IMR-90 (cell line): ENCODE measurements at regions not wholly inside any gene's neighbourhood (a gene's known extent, or its start where the extent isn't known, plus 50 kb on each side); places are given as distances from the start of the nearest gene placed in this dataset.

Experiments
- ATAC-seq: fragments of 200-7000 bp; cut with Tn5 transposase; 2 replicates; pipeline ENCODE4 v1.9.1; 2020; ENCODE audit warnings: low read depth, mild to moderate bottlenecking, moderate library complexity
- BruUV-seq: library from RNA; stranded (reverse); fragments of 400-500 nt; replicated peaks from 2 replicates; lab custom pipeline; 2021; lab: Mats Ljungman, UMichigan
- CTCF ChIA-PET: fragments of 300-600 bp; formaldehyde crosslinking; extraction: SDS; loops from one replicate; lab custom pipeline; 2021; ENCODE audit warnings: antibody characterized with exemption; lab: Yijun Ruan, JAX
- POLR2A ChIA-PET: fragments of 300-600 bp; sonication (Branson Sonifier 250); formaldehyde crosslinking; loops from one replicate; lab custom pipeline; 2022; ENCODE audit warnings: antibody characterized with exemption; ENCODE audit not compliant: unreplicated experiment; lab: Charles Lee
- DNase-seq: peaks from one replicate; pipeline ENCODE4 v3.0.0; 2013
- H2AFZ ChIP-seq: replicated peaks from 2 replicates; pipeline ENCODE3; 2013; ENCODE audit warnings: low read length, mild to moderate bottlenecking; ENCODE audit not compliant: poor library complexity
- H2AK5ac ChIP-seq: 2 replicates; pipeline ENCODE4 v1.6.1; 2013; ENCODE audit warnings: low read depth, low read length, inconsistent platforms
- H2AK9ac ChIP-seq: replicated peaks from 2 replicates; pipeline ENCODE3; 2013; ENCODE audit warnings: mild to moderate bottlenecking, low read depth, low read length, moderate library complexity; ENCODE audit not compliant: poor library complexity
- H2BK120ac ChIP-seq: 2 replicates; pipeline ENCODE4 v1.6.1; 2013; ENCODE audit warnings: low read depth, low read length, inconsistent platforms
- H2BK15ac ChIP-seq: 3 replicates; pipeline ENCODE4 v1.6.1; 2013; ENCODE audit warnings: low read depth, low read length, inconsistent platforms
- H2BK20ac ChIP-seq: 2 replicates; pipeline ENCODE4 v1.6.1; 2013; ENCODE audit warnings: low read depth, mild to moderate bottlenecking, inconsistent platforms, low read length, moderate library complexity
- H2BK5ac ChIP-seq: 2 replicates; pipeline ENCODE4 v1.6.1; 2013; ENCODE audit warnings: mild to moderate bottlenecking, low read depth, low read length, inconsistent platforms; ENCODE audit not compliant: poor library complexity, severe bottlenecking
- H3K14ac ChIP-seq: replicated peaks from 2 replicates; pipeline ENCODE4 v1.6.1; 2013; ENCODE audit warnings: low read depth, low read length, inconsistent platforms
- H3K18ac ChIP-seq: 2 replicates; pipeline ENCODE4 v1.6.1; 2013; ENCODE audit warnings: low read depth, low read length, control low read depth
- H3K23ac ChIP-seq: 2 replicates; pipeline ENCODE4 v1.6.1; 2013; ENCODE audit warnings: low read depth, low read length, inconsistent platforms
- H3K27ac ChIP-seq: 2 replicates; pipeline ENCODE4 v1.5.1; 2013; ENCODE audit warnings: mild to moderate bottlenecking, control low read depth, low read length; ENCODE audit not compliant: insufficient read depth
- H3K27me3 ChIP-seq: 2 replicates; pipeline ENCODE4 v1.6.1; 2013; ENCODE audit warnings: low read length; ENCODE audit not compliant: control insufficient read depth, insufficient read depth
- H3K36me3 ChIP-seq: 2 replicates; pipeline ENCODE4 v1.6.1; 2013; ENCODE audit warnings: low read length, mixed read lengths; ENCODE audit not compliant: control insufficient read depth, insufficient read depth
- H3K4ac ChIP-seq: 2 replicates; pipeline ENCODE4 v1.6.1; 2013; ENCODE audit warnings: low read depth, low read length, inconsistent platforms
- H3K4me1 ChIP-seq: 2 replicates; pipeline ENCODE4 v1.6.1; 2013; ENCODE audit warnings: low read length, mixed read lengths; ENCODE audit not compliant: control insufficient read depth, insufficient read depth
- H3K4me2 ChIP-seq: 2 replicates; pipeline ENCODE4 v1.6.1; 2013; ENCODE audit warnings: low read depth, mild to moderate bottlenecking, control low read depth, low read length, moderate library complexity
- H3K4me3 ChIP-seq: 2 replicates; pipeline ENCODE4 v1.5.1; 2013; ENCODE audit warnings: low read depth, mild to moderate bottlenecking, control low read depth, low read length, moderate library complexity; ENCODE audit not compliant: insufficient read depth
- H3K56ac ChIP-seq: 2 replicates; pipeline ENCODE4 v1.6.1; 2013; ENCODE audit warnings: low read length, inconsistent platforms; ENCODE audit not compliant: insufficient read depth; ENCODE audit errors: extremely low read depth
- H3K79me1 ChIP-seq, 2 experiments: 2 replicates each; pipeline ENCODE4 v1.6.1; 2013; ENCODE audit warnings: low read length in 2 of 2, inconsistent platforms in 1 of 2, low read depth in 1 of 2
- H3K9ac ChIP-seq: 2 replicates; pipeline ENCODE4 v1.6.1; 2013; ENCODE audit warnings: low read depth, low read length, control low read depth
- H3K9me1 ChIP-seq: 2 replicates; pipeline ENCODE4 v1.6.1; 2013; ENCODE audit warnings: low read length, inconsistent platforms; ENCODE audit not compliant: insufficient read depth
- H3K9me3 ChIP-seq: 2 replicates; pipeline ENCODE4 v1.6.1; 2013; ENCODE audit warnings: low read length; ENCODE audit not compliant: control insufficient read depth, insufficient read depth
- H4K20me1 ChIP-seq: 2 replicates; pipeline ENCODE4 v1.6.1; 2013; ENCODE audit warnings: low read length, inconsistent platforms; ENCODE audit not compliant: insufficient read depth
- H4K5ac ChIP-seq: 2 replicates; pipeline ENCODE4 v1.6.1; 2013; ENCODE audit warnings: mild to moderate bottlenecking, low read depth, low read length, control low read depth
- H4K8ac ChIP-seq, 2 experiments: 2 replicates each; pipeline ENCODE4 v1.6.1; 2013; ENCODE audit warnings: low read depth in 2 of 2, low read length in 2 of 2, control low read depth in 1 of 2, inconsistent platforms in 1 of 2
- H4K91ac ChIP-seq: 2 replicates; pipeline ENCODE4 v1.6.1; 2013; ENCODE audit warnings: low read depth, low read length, inconsistent platforms; ENCODE audit not compliant: insufficient read depth
- BHLHE40 ChIP-seq: fragments of 150-350 bp; IDR thresholded peaks from 2 replicates; pipeline ENCODE4 v1.6.1; 2016; ENCODE audit warnings: mild to moderate bottlenecking, low read depth, low read length
- CEBPB ChIP-seq: IDR thresholded peaks from 2 replicates; pipeline ENCODE4 v1.6.1; 2012; ENCODE audit warnings: low read depth, low read length, improper control_type of control experiment
- CHD1 ChIP-seq: IDR thresholded peaks from 2 replicates; pipeline ENCODE4 v1.6.1; 2012; ENCODE audit warnings: low read depth, low read length, improper control_type of control experiment
- ELK1 ChIP-seq: fragments of 150-350 bp; IDR thresholded peaks from 2 replicates; pipeline ENCODE4 v1.6.1; 2016; ENCODE audit warnings: low read depth, mild to moderate bottlenecking, low read length, moderate library complexity, borderline replicate concordance
- MAFK ChIP-seq: IDR thresholded peaks from 2 replicates; pipeline ENCODE4 v1.6.1; 2012; ENCODE audit warnings: low read depth, low read length, improper control_type of control experiment
- MAZ ChIP-seq: IDR thresholded peaks from 2 replicates; pipeline ENCODE4 v1.6.1; 2012; ENCODE audit warnings: low read depth, mild to moderate bottlenecking, low read length, improper control_type of control experiment, moderate library complexity, borderline replicate concordance
- MXI1 ChIP-seq: IDR thresholded peaks from 2 replicates; pipeline ENCODE4 v1.6.1; 2012; ENCODE audit warnings: low read depth, mild to moderate bottlenecking, low read length, moderate library complexity, borderline replicate concordance
- POLR2A ChIP-seq: IDR thresholded peaks from 2 replicates; pipeline ENCODE4 v1.6.1; 2012; ENCODE audit warnings: mild to moderate bottlenecking, low read depth, low read length
- RCOR1 ChIP-seq: IDR thresholded peaks from 2 replicates; pipeline ENCODE4 v1.6.1; 2012; ENCODE audit warnings: mild to moderate bottlenecking, low read length, improper control_type of control experiment; ENCODE audit not compliant: insufficient replicate concordance
- RFX5 ChIP-seq: IDR thresholded peaks from 2 replicates; pipeline ENCODE4 v1.8.0; 2012; ENCODE audit warnings: low read depth, mild to moderate bottlenecking, low read length, moderate library complexity
- SMC3 ChIP-seq: fragments of 150-350 bp; IDR thresholded peaks from 2 replicates; pipeline ENCODE4 v1.6.1; 2016; ENCODE audit warnings: low read depth, mild to moderate bottlenecking, antibody characterized with exemption, low read length, moderate library complexity
- USF2 ChIP-seq: fragments of 150-350 bp; IDR thresholded peaks from 2 replicates; pipeline ENCODE4 v1.6.1; 2017; ENCODE audit warnings: mild to moderate bottlenecking, antibody characterized with exemption, low read length, low read depth
- WGBS, 2 experiments: methylation state at CpG; one replicate each; pipeline versions ENCODE4 v1.1.5 to v1.1.7; 2013; ENCODE audit warnings: missing lambda C conversion rate in 2 of 2; ENCODE audit not compliant: insufficient read length in 1 of 2; ENCODE audit errors: extremely low coverage in 2 of 2; 5-methylcytosine and 5-hydroxymethylcytosine counted together
- dilution Hi-C: fragments of 300-500 bp; cut with HindIII; formaldehyde crosslinking; loops from one replicate; pipeline ENCODE4 v1.14.3; 2018; ENCODE audit warnings: low sequenced_read_pairs; ENCODE audit not compliant: unreplicated experiment
- in situ Hi-C: fragments of 300-500 bp; cut with MboI; formaldehyde crosslinking; loops from 3 replicates; pipeline ENCODE4 v1.14.3; 2019; ENCODE audit warnings: low sequenced_read_pairs, inconsistent platforms, mixed read lengths
- intact Hi-C: fragments of 100-400 bp; cut with micrococcal nuclease; formaldehyde crosslinking; loops from 2 replicates; pipeline ENCODE4 v1.10.0; 2022

GRCh38 chr6:14202947-14203346 lies 85.4 kb downstream of the CD83 start:
- Histone ChIP-seq H3K27ac (no peak overlapping the region), H2BK15ac (no peak overlapping the region), H3K4me2 (no peak overlapping the region), H3K14ac (no peak overlapping the region), H3K9ac (no peak overlapping the region), H4K5ac (no peak overlapping the region), H3K18ac (no peak overlapping the region), H3K79me1 (no peaks in the 10 kb centered on the region), H3K9me3 (no peaks in the 10 kb centered on the region), H2BK20ac (no peak overlapping the region), H3K4me3 (no peak overlapping the region), H2BK120ac (no peak overlapping the region), H2AFZ (no peak overlapping the region), H4K20me1 (no peaks in the 10 kb centered on the region), H2BK5ac (no peak overlapping the region), H3K9me1 (no peaks in the 10 kb centered on the region), H3K36me3 (no peaks in the 10 kb centered on the region), H4K91ac (no peak overlapping the region), H3K56ac (no peak overlapping the region), H3K4me1 (no peaks in the 10 kb centered on the region), H4K8ac (no peak overlapping the region), H2AK9ac (no peak overlapping the region), H3K27me3 (peaks cover 13% of the 10 kb centered on the region), H3K23ac (no peak overlapping the region), H2AK5ac (no peak overlapping the region), H3K4ac (no peak overlapping the region)
- no TSS peak for BruUV-seq
- ChIA-PET POLR2A (no interaction called here), CTCF (no interaction called here)
- TF ChIP-seq POLR2A (no peak), ELK1 (no peak), USF2 (no peak), RFX5 (no peak), MAZ (no peak), RCOR1 (no peak), MAFK (no peak), MXI1 (no peak), SMC3 (no peak), BHLHE40 (no peak), CEBPB (no peak), CHD1 (no peak)
- ATAC-seq, result no peak
- DNase-seq, result no peak
- WGBS, 2 experiments, result 70% methylated on average over 2 of the region's 11 CpGs; no CpG with 5 or more reads in 1 of the 2 experiments
- in situ Hi-C loops (loop anchor here (25.0 kb wide), 2 partner anchors 634 to 1409 kb away; no protein-coding TSS in a partner anchor), dilution Hi-C loops (no loop called here), intact Hi-C loops (no loop called here)
